Bronchial epithelial cell (primary cell): ENCODE measurements at regions not wholly inside any gene's neighbourhood (a gene's known extent, or its start where the extent isn't known, plus 50 kb on each side); places are given as distances from the start of the nearest gene placed in this dataset.

Source experiments
- DNase-seq: peaks from one replicate; pipeline ENCODE4 v3.0.0-alpha.2; 2010; ENCODE audit warnings: low read depth
- FAIRE-seq: peaks from 2 replicates; lab custom pipeline; 2011; peaks lifted over from hg19 to GRCh38; lab: Jason Lieb, UNC
- H3K27me3 ChIP-seq: 2 replicates; pipeline ENCODE4 v1.5.1; 2011; ENCODE audit warnings: low read length; ENCODE audit not compliant: control insufficient read depth, insufficient read depth
- H3K36me3 ChIP-seq: 2 replicates; pipeline ENCODE4 v1.5.1; 2011; ENCODE audit warnings: low read length; ENCODE audit not compliant: control insufficient read depth, insufficient read depth
- H3K4me3 ChIP-seq: 2 replicates; pipeline ENCODE4 v1.5.1; 2011; ENCODE audit warnings: mild to moderate bottlenecking, low read depth, low read length, control low read depth
- CTCF ChIP-seq: IDR thresholded peaks from 2 replicates; pipeline ENCODE4 v1.5.1; 2011; ENCODE audit warnings: mild to moderate bottlenecking, moderate library complexity, low read length, control low read depth, inconsistent platforms; ENCODE audit not compliant: insufficient read depth, severe bottlenecking

GRCh38 chr13:84082462-84082861 is 200.2 kb upstream of the SLITRK1 start:
- no peak for FAIRE-seq
- no peak for DNase-seq

GRCh38 chr13:84080748-84081530 is 198.7 kb upstream of the SLITRK1 start:
- Histone ChIP-seq H3K36me3 (no peaks in the 10 kb centered on the region), H3K27me3 (no peaks in the 10 kb centered on the region), H3K4me3 (no peak overlapping the region)
- no peak for FAIRE-seq
- no peak for TF ChIP-seq CTCF
- DNase-seq, result no peak

More at GRCh38 chr13:84082462-84082861, 200.2 kb upstream of the SLITRK1 start:
- no peaks in the 10 kb centered on the region for H3K36me3 ChIP-seq
- H3K4me3 ChIP-seq, result no peak overlapping the region
- no peaks in the 10 kb centered on the region for H3K27me3 ChIP-seq
- TF ChIP-seq CTCF, result no peak

GRCh38 chr13:84077271-84077670 is 195.0 kb upstream of the SLITRK1 start:
- no peak for DNase-seq
- H3K4me3 ChIP-seq, result no peak overlapping the region
- no peaks in the 10 kb centered on the region for H3K27me3 ChIP-seq
- no peaks in the 10 kb centered on the region for H3K36me3 ChIP-seq
- no peak for TF ChIP-seq CTCF
- FAIRE-seq, result no peak

GRCh38 chr13:84076280-84076679 is 194.0 kb upstream of the SLITRK1 start:
- Histone ChIP-seq H3K36me3 (no peaks in the 10 kb centered on the region), H3K4me3 (no peak overlapping the region), H3K27me3 (no peaks in the 10 kb centered on the region)
- DNase-seq (no peak), FAIRE-seq (no peak)
- TF ChIP-seq CTCF, result no peak

GRCh38 chr13:84050536-84050935 is 168.3 kb upstream of the SLITRK1 start:
- no peak for TF ChIP-seq CTCF

More at GRCh38 chr13:84050536-84050935, 168.3 kb upstream of the SLITRK1 start:
- Histone ChIP-seq H3K4me3 (no peak overlapping the region), H3K36me3 (no peaks in the 10 kb centered on the region), H3K27me3 (no peaks in the 10 kb centered on the region)
- DNase-seq (no peak), FAIRE-seq (no peak)
